Hypothalamus (tissue), 51 donors: ENCODE measurements at regions not wholly inside any gene's neighbourhood (a gene's known extent, or its start where the extent isn't known, plus 50 kb on each side); places are given as distances from the start of the nearest gene placed in this dataset.

Source experiments
- DNase-seq, 51 donors: peaks; one replicate each; lab custom pipeline; 2025; lab: John Stamatoyannopoulos, UW

DNA sequence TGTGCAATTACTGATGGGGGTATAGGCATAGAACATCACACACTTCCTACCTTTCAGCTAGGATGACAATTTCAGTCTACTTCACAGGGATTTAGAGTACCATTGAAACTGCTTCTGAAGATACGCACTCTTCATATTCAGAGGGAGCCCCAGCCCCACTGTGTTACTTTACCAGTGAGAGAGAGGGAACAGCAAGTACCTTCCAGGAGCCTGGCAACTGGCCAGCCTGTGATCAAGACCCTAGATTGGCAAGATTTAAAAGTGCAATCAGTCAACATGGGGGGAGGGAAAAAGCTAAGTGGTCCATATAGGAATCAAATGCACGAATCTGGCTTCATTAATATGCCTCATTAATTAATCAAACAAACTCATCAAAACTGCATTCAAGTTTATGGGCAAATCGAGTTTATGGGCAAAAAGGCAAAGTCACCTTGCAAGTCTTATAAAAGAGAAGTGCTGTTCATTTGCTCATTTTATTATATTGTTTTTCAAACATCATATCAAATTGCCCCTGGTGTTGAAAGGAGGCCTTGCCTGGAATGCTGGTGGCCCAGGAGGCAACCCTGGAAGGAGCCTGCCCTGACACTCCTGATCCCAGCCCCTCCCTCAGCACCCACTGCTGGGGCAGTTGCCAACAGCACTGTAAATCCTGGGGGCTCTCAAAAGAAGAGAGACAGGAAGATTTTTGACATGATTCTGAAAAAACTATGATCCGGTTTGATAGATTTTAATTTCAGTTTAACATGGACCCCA is 184.9 kb upstream of the DPT start:
- DNase-seq = no peak

DNA sequence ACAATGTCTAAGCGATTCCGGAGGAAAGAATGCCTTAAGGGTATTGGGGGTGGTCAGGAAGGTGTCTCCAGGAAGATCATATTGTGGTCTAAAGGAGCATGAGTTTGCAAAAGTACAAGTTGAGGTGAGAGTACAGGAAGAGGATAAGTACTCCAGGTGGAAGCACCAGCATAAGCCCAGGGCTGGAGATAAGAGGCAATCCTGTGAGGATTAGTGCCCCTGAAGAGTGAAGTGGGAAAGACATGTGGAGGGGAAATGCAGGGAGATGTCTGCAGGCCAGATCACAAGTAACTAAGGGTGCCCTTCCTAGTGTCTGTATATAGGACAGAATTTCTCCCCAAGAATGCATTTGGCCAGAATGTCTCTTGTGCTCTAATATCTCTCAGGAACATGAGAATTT is 188.3 kb upstream of the DPT start:
- DNase-seq = no peak

DNA sequence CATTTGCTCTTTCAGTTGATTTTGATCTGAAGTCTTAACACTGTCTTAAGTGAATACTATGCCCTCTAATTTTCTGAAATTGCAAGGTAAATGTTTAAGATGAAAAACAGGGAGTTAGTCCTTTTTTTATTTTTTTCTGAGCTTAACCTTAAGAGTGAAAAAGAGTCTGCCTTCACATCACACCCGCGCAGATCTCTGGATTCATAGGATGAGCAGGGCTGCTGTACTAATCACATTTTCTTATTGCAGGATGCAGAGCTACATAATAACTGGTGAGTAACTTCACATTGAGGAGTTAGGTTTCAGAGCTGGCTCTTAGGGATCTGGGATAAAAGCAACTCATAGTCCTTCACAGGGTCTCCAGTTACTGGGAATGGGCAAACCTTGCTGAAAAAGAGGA is 188.7 kb upstream of the ATP1B1 start:
- DNase-seq = peak in 1 of 51 donors; percentile 43

DNA sequence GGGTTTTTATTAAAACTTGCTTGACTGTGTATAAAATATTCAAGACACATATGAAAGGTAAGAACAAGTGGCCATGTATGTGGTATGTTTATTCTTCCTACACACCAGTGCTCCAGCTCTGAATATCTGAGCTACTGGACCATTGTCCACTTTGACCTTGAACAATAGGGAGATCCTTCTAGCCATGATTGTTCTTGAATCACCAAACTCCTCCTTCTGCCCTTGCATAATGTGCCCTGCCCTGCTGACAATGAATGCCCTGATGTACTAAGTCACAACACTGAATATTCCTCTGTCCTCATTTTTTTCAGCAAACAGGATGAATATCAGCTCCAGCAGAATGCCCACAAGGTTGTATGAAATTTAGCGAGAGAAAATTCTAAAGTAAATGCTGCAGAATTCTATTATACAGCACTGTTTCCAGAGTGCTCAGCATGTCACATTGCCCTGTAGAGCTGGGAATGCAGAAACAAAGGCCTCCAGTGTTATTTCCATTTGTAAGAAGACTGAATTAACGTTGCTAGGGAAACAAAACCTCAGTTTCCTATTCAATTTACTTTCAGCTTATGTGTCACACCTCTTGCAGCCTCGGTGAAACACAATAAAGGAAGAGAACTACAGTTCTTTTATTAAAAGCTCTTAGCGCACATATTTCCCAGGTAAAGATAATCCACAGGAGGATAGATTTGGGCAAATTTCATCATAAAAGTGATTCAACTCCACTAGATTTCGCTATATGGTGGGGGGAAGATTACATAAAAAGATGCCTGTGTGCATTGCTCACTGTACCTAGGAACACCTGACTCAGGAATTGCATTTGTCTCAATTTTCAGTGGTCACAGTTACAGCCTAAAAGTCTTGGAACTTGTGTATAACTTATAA is 187.4 kb upstream of the ATP1B1 start:
- peak in 9 of 51 donors; percentile 3 to 75 (median 21) for DNase-seq

DNA sequence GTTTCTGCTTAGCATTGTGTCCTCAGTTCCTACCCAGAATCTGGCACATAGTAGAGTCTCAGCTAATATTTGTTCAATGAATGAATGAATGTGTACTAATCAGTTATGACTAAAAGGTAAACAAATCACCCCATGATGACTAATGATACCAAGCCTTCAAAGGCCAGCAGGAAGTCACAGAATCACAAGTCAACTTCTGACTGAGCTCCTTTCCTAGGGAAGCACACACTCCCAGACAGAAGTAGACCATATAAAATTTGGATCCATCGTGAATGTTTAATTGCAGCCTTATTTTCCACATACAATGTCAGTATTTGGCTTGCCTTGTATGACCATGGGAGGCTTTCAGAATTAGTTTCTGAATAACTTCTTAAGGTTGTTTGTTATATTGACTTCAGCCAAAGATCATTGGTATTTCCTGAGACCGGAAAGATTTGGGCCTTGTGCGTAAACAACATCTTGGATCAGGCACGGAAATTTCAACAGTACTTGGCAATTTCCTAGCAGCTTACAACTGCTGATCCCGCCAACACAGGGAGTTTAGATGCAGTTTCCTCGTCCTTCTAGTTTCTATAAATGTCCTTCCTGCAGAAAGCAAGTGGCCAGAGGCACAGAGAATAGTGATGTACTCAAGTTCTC is 185.9 kb upstream of the ATP1B1 start:
- DNase-seq = peak in 1 of 51 donors; percentile 9

DNA sequence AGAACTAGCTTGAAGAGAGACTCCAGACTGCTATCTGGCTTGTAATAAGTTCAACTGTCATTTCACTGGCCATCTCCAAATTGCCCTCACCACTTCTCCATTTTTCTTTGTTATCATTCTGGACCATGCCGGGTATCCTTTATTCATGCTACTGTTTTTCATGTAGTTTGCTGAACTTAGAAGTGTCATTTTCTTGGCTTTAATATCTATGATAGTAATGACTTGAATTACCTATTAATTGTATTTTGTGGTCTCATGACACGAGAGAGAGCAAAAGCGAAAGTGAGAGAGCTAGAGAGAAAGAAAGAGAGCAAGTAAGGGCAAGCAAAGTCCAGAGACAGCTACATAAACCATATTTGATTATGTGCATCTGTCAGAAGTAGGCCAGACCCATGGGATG is 184.9 kb upstream of the ATP1B1 start:
- DNase-seq = no peak

DNA sequence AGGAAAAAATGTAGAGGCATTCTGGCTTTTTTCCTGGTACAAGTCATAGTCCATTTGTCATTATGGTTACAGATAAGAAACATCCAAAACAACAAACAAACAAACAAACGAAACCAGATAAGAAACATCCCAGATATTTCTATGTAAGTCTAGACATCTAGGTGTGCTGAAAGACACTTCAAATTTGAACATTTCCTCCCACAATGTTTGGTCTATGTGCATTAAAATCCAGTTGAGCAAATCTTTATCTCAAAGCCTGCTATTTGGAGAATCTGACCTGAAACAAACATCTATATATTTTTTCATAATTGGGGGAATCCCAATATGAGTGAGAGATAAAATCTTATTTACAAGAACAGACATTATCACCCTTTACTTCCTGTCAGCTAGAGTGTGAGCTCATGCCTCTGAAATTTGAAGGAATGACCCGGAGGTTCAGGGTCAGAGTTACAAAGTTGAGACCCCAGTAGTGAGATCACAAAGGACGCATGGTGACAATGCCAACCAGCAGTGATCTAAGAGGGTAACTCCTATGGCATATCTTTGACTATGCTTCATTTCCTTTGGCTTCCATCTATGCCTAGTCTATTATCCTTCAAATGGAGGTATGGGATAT is 182.9 kb upstream of the ATP1B1 start:
- no peak for DNase-seq

DNA sequence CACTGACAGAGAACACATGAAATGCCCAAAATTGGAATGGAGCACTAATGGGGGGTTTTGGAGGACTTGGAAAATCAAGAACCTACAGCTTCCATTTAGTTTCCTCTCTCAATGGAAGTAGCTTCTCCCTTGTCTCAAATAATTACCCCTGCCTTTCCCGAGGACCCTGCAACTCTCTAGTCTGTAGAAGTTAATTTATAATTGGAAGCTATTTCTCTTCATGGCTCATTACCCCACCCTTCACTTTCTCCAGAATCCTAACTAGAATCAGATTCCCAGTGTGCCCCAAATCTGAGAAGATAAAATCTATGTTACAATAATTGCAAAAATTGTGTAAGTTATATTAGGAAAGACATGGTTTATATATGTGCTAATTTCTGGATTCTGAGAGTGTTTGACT is 181.5 kb upstream of the ATP1B1 start:
- no peak for DNase-seq

DNA sequence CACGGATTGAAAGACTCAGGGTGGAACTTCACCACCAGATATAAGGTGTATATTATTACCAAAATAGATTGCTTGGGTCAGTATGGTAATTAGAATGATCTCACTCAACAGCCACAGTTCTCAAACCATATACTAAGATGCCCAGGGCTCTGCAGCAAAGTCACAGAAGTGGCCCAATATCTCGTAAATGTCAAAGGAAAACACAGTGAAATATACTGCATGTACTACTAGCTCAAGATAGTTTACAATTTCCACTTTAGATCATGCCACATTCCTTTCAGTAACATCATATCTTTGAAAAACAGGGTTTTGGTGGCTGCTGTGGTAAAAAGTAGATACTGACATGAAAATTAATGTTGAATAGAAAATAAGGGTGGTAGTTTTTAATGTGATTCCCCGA is 180.3 kb upstream of the ATP1B1 start:
- no peak for DNase-seq

DNA sequence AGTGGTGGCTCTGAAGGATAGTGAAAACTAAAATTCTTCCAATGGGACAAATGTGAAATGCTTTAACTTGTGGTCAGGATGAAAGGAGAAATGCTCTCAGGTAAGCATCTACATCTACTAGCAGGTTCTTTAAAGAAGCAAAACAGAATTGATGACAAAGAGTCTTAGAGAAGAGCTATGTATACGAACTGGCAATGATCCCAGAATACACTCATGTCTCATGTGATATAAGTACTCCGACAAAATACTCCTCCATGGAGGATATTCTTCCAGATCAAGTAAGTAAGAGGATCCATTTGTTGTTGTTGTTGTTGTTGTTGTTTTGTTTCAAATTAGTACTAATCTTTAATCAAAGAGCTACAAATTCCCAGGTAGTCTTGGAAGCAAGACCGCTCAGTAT is 174.0 kb upstream of the ATP1B1 start:
- no peak for DNase-seq

DNA sequence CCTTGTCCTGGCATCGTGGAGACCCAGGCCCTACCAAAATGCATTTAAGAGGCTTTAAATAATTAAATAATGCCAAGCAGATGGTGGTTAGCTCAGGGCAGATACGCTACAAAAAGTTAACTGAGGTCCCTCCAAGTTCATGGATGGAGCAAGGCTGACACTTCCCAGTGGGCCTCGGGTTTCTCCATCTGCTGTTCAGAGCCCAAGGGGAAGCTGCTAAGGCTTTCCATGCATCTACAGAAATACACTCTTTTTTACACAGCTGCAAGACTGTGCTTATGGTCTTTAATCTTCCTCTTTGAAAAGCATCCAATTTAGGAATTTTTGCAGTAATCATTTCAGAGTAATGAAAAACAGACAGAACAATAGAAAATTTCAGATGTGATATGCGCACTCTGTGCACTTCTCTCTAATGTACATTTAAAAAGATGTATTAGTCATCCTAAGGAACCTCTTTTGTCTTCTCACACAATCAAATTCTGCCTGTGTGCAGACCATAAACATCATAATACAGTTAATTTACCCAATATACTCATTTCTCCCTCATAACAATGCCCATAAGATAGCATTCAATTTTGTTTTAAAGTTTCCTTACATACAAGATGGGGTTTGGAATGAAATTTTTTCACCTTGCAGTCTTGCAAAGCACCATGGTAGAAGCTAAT is 173.2 kb upstream of the ATP1B1 start:
- no peak for DNase-seq

DNA sequence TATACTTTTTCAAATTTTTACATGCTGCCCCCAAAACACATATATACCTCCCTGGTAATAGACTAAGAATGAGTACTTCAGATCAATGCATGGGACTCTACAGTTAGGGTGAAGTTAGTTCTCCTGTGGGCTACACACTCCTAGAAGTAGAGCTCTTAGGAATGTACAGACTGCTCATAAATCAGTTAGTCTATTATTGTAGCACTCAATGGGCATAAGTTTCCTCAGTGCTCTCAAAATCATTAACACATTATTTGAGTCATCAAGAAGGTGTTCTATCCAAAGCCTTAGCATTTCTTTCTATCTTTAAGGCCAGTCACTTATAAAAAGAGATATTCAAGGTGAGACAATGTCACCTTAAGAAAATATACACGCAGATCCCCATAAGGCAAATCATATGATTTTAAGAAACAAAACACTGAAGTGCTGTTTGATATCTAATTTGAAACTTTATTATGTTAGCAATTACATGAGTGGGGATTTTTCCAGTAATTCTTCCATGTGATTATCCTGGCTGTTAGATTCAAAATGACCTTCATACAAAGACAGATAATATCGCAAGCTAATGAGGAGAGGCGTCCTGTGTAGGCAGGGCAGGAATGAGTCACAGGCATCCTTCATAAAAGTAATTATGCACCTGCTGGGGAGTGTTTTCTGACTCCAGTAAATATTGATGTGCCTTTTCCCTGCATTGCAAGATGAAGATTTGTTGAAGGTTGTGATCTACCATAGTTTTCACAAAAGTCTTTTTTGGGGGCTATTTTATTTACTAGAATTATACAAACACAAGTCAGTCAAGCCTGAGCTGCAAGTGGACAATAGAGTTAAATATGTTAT is 167.2 kb upstream of the ATP1B1 start:
- DNase-seq = no peak

DNA sequence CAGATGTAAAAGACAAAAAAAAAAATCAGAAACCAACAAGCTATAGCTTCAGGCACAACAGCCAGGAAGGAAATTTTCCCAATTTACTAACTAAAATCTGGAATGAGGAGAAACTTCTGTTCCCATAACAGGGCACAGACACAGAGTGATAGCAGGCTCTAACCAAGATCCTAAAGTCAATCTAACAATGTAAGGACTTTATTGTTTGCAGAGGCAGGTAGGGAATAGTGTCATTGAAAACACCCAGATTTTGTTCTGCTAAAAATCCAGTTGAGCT is 166.6 kb upstream of the ATP1B1 start:
- no peak for DNase-seq

DNA sequence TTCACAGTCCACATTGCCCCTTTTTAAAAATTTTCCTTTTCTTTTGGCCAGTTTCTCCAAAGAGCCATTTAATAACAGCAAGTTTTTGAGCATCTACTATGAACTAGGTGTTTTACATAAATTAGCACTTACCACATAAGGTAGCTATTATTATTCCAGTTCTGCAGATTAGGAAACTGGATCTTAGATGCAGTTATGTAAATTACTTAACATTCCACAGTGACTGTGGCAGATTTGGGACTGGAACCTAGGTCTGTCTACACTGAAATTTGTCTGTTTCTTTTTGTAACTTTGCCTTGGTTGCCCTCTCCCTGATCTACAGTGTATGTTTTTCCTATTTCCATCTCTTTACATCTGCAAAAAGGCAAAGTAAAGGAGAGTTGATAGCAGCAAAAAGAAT is 164.8 kb upstream of the ATP1B1 start:
- no peak for DNase-seq

DNA sequence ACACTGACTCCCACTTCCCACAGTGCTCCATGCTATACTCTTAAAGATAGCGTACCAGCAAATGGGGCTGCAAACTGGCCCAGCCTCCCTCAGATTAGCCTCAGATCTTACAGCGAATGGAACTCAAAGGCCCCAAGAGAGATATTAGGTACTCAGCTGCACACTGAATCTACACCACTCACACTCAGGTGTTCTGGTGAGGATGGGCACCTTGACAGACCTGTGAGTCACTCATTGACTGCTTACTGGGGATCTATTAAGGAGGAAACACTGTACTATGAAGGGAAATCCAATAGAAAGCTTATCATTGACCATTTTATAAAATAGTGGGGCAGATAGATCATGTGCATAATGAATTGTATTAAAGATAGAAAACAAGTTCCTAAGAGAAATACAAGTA is 164.3 kb upstream of the ATP1B1 start:
- no peak for DNase-seq

DNA sequence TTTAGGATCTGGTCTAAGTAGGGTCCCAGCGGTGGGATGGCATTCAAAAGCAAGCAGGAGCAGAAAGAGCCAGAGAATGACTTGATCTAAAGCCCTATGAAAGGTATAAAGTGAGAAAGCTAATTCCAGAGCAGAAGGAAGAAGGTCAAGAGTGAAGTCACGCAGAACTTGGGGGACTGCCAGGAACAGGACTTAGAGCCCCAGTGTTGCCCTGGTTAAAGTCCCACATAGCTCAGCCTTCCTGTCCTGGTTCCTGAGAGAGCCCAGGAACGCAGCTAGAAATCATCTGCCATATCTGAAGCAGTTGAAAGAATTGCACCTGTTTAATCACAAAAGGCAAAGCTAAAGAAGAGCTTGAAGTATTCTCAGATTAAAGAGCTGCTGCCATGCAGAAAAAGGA is 160.6 kb upstream of the ATP1B1 start:
- peak in 10 of 51 donors; percentile 2 to 34 (median 6) for DNase-seq

DNA sequence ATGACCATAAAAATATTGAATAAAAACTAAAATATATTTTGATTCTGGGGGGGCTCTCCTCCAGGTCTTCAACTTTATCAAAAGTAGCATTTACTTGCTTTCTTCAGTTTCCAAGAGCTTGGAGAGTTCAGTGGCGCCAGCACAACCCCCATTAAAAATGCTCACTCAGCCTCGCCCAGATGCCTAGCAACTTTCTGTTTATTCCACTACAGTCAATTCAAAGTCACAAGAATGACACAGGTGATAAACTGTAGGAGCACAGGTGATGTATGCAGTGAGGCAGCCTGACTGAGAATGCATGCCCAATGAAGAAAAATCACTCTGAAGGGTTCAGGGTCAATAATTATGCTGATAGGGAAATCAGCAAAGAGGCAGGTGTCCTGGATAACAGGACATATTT is 159.4 kb upstream of the ATP1B1 start:
- no peak for DNase-seq

DNA sequence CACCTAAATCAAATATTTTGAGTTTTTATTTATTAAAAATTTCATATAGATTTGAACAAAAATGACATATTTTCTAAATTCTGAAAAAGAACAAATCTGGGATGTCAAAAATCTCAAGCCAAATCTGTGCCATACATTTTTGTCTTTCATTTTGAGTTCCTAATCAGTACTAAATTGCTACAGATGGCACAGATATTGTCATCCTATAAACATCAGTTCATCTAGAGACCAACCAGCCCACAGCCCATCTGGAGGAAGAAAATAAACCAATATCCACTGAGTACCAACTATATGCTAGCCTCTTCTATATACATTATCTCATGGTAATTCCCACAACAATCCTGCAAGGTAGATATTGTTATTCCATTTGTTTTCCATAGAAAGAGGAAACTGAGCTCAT is 156.8 kb upstream of the ATP1B1 start:
- DNase-seq = no peak

DNA sequence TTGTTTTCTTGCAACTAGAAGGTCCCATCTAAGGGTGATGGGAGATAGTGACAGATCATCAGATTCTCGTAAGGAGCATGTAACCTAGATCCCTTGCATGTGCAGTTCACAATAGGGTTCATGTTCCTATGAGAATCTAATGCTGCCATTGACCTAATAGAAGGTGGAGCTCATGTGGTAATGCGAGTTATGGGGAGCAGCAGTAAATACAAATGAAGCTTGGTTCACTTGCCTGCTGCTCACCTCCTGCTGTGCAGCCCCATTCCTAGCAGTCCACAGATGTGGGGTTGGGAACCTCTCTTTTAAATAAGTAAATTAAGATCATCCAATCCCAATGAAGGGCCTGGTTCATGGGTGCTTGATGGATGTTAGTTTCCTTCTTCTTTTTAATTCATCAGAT is 148.7 kb upstream of the ATP1B1 start:
- DNase-seq = no peak
